GM18520 (cell line): ENCODE measurements at regions not wholly inside any gene's neighbourhood (a gene's known extent, or its start where the extent isn't known, plus 50 kb on each side); places are given as distances from the start of the nearest gene placed in this dataset.
"Not testable (repeated sequence)": the region's sequence is repeated elsewhere in the genome, so short reads cannot be mapped to it uniquely, and the experiment has no call there.

ENCODE experiments used
- ATAC-seq: cut with Tn5 transposase; IDR thresholded peaks from one replicate; pipeline ENCODE4 v1.9.1; 2021; ENCODE audit not compliant: unreplicated experiment

- ATAC-seq = no peak
Measured at GRCh38 chr7:113405296-113406056, 287.1 kb upstream of the SMIM30 start.

DNA sequence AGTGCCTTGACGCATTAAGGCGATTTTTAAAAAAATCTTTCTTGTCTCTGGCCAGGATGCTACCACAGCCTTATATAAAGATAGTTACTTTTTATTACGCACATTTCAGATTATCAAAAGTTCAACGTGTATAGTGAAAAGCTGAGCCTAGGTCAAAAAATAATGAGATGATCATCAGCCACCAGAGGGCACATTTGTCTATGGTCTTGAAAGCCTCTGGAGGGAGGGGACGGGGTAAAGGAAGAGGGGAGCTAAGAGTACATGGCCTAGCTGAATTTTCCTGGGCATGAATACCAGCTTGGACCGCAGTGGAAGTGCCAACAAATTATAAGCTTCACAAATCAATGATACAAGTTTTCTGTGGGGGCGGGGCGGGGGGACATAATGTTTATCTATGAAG lies 285.9 kb upstream of the SMIM30 start:
- no peak for ATAC-seq

- no peak for ATAC-seq
Measured at GRCh38 chr7:113402482-113402881, 284.1 kb upstream of the SMIM30 start.

GRCh38 chr7:113402005-113402404 lies 283.7 kb upstream of the SMIM30 start:
- ATAC-seq = no peak

GRCh38 chr7:113394856-113395255 lies 276.5 kb upstream of the SMIM30 start:
- no peak for ATAC-seq

GRCh38 chr7:113392841-113393540 lies 274.6 kb upstream of the SMIM30 start:
- ATAC-seq = no peak

GRCh38 chr7:113392421-113392820 lies 274.1 kb upstream of the SMIM30 start:
- ATAC-seq = no peak

- ATAC-seq = no peak
Measured at GRCh38 chr7:113389112-113389646, 270.8 kb upstream of the SMIM30 start.

DNA sequence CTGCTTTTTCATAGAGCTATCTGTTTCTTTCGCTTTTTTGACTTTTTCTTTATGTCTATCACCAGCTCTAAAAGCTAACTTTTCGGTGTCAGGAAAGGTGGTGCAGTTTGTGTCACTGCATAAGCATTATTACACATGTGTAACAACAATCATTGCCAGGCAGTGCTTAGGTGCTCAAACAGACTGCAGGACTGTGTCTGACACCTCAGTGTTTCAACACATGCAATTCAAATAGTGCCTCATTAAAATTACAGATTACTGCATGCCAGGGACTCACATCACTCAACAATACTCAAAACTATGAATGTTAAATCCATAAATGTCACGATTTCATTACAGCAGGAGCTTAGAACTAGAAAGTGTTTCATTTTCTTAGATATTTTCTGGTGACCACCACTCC lies 265.3 kb upstream of the SMIM30 start:
- no peak for ATAC-seq

- ATAC-seq = no peak
Measured at GRCh38 chr7:113379746-113380145, 261.4 kb upstream of the SMIM30 start.

DNA sequence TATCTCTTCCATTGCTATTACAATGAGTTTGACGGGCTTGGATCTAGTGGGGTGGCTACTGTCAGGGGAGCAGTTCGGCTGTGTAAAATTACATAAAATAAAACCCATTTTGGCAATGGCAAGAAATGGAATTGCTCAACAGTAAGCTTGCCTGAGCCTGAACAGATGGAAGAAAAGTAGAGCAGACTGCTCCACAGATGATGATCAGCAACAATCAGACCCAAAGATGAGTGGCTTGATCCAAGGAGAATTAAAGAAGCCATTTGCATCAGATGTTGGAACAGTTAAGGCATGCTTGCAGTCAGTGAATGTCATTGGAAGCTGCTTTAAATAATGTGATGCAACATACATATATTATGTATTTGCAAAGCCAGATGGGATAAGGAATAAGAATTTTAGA lies 256.6 kb upstream of the SMIM30 start:
- ATAC-seq = no peak

DNA sequence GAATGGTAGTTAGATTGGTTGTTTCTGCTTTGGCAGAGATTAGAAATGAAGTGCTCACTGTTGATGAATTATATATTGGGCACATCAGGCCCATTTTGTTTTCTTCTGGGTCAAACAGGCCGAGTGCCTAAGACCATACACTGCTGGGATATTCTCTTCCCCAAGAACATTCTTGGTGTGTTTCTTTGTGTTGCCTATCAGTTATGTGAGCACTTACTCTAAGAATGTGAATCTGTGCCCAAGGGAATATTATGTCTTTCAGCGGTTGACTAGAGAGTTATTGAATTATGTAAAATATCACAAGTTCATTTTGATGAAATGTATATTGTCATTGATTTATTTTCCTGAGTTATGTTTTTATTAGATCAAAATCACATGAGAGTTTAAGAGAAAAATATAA lies 255.5 kb upstream of the SMIM30 start:
- no peak for ATAC-seq

- ATAC-seq = no peak
Measured at GRCh38 chr7:113371416-113372043, 253.2 kb upstream of the SMIM30 start.

GRCh38 chr7:113370910-113371309 lies 252.6 kb upstream of the SMIM30 start:
- no peak for ATAC-seq

GRCh38 chr7:113368256-113368655 lies 249.9 kb upstream of the SMIM30 start:
- no peak for ATAC-seq

- ATAC-seq = no peak
Measured at GRCh38 chr7:113367041-113367586, 248.8 kb upstream of the SMIM30 start.

DNA sequence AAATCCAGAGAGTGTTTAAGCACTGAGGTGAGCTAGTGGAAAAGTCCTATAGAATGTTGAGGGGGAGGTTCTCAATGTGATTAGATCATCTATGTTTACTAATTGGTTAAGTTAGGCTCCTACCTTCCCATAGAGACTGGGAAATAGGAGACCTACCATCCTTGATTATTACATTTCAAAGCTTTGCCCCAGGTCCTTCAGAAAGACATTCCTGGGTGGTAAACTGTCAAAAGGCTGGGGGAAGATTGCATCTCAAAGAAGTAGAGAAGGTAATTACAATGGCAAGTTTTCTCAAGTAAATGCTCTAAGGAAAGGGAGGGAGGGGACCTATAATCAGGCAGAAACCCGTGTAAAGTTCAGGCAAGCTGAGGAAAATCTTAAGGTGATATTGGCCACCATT lies 247.8 kb upstream of the SMIM30 start:
- ATAC-seq = no peak

- ATAC-seq = no peak
Measured at GRCh38 chr7:113349339-113349738, 231.0 kb upstream of the SMIM30 start.

- ATAC-seq = no peak
Measured at GRCh38 chr7:113339661-113340060, 221.3 kb upstream of the SMIM30 start.

- no peak for ATAC-seq
Measured at GRCh38 chr7:113338071-113338696, 219.8 kb upstream of the SMIM30 start.

GRCh38 chr7:113336838-113337237 lies 218.5 kb upstream of the SMIM30 start:
- not testable (repeated sequence) for ATAC-seq
